Heart right ventricle (tissue), 16 donors: ENCODE measurements at regions not wholly inside any gene's neighbourhood (a gene's known extent, or its start where the extent isn't known, plus 50 kb on each side); places are given as distances from the start of the nearest gene placed in this dataset.

Experiments
- ATAC-seq, 8 donors: fragments of 200-7000 bp; cut with Tn5 transposase; one replicate each; pipeline ENCODE4 v1.9.1; 2020; ENCODE audit warnings: mild to moderate bottlenecking in 8 of 8, moderate library complexity in 8 of 8, moderate number of reproducible peaks in 1 of 8
- DNase-seq, 2 donors: peaks; one replicate each; pipeline ENCODE4 v3.0.0-alpha.2; 2020
- H3K27ac ChIP-seq, 10 donors: fragments of 200-600 bp; sonication (generic) in 2 of 10; one replicate each; pipeline versions ENCODE4 v1.5.0 to v1.8.0; 2020 to 2022; ENCODE audit warnings: mild to moderate bottlenecking in 3 of 10
- H3K27me3 ChIP-seq, 7 donors: fragments of 200-600 bp; one replicate each; pipeline ENCODE4 v1.8.0; 2021 to 2022; ENCODE audit warnings: mild to moderate bottlenecking in 2 of 7
- H3K36me3 ChIP-seq, 9 donors: fragments of 200-600 bp; sonication (generic) in 1 of 9; one replicate each; pipeline versions ENCODE4 v1.5.0 to v1.8.0; 2020 to 2022; ENCODE audit warnings: mild to moderate bottlenecking in 2 of 9
- H3K4me1 ChIP-seq, 9 donors: fragments of 200-600 bp; sonication (generic) in 1 of 9; one replicate each; pipeline versions ENCODE4 v1.5.0 to v1.8.0; 2020 to 2022; ENCODE audit warnings: mild to moderate bottlenecking in 4 of 9
- H3K4me3 ChIP-seq, 10 donors: fragments of 200-600 bp; sonication (generic) in 2 of 10; one replicate each; pipeline versions ENCODE4 v1.5.0 to v1.8.0; 2020 to 2022; ENCODE audit warnings: mild to moderate bottlenecking in 7 of 10, moderate library complexity in 2 of 10
- H3K9me3 ChIP-seq, 11 donors: fragments of 200-600 bp in 10 of 11; sonication (generic) in 2 of 11; one replicate each; pipeline versions ENCODE4 v1.5.0 to v1.8.0; 2013 to 2022; ENCODE audit warnings: mild to moderate bottlenecking in 2 of 11, control low read depth in 1 of 11, moderate library complexity in 1 of 11
- WGBS, 2 donors: extraction: QIAGEN DNeasy Blood & Tissue Kit; methylation state at CpG; one replicate each; pipeline ENCODE4 v1.1.7; 2013; ENCODE audit warnings: inconsistent platforms in 1 of 2; 5-methylcytosine and 5-hydroxymethylcytosine counted together
- intact Hi-C, 10 donors: fragments of 100-400 bp; cut with DNase I; formaldehyde crosslinking; loops; one replicate each; pipeline versions ENCODE4 v1.11.1 to v1.14.2; 2022
- TF ChIP-seq, protein P1 (sequence below), 9 donors: fragments of 200-600 bp; sonication (generic) in 2 of 9; IDR thresholded peaks; one replicate each; pipeline versions ENCODE4 v1.5.0 to v1.8.0; 2021 to 2022; ENCODE audit warnings: antibody characterized with exemption in 9 of 9, mild to moderate bottlenecking in 5 of 9, moderate library complexity in 1 of 9
- donor health status: Arrhythmogenic right ventricular cardiomyopathy.
- donor health status: ischemic (EF 13 %, LVEDD 7.1; RV severe dilation, severe dysfunction).
- donor health status: healthy with polysubstance abuse.
- donor health status: DM: no; HTN: yes; CAD: no.
- donor health status: DM: no; HTN: no; CAD: no.
- donor health status: ischemic (EF 25% LVEDD 6.9; RV normal size, moderate dysfunction).
- donor health status: ischemic (EF 25% LVEDD 5.7; RV mildly dilated, moderate dysfunction).
- donor health status: healthy.
- donor health status: DM: yes; HTN: yes; CAD: no.
- donor health status: Ischemic cardiomyopathy.
- donor health status: ischemic (EF 35%, LVEDD 5.7; RV mildly dilated, moderate dysfunction).
- donor health status: nonischemic (EF 11% LVEDD 7.7; RV severe dilation, severe dysfunction).
- donor health status: DM: yes; HTN: yes; CAD: no.
- donor health status: PGD.
- donor health status: ischemic (EF 29% LVEDD 5.4; RV normal size, mild dysfunction).
- donor health status: nonischemic (EF 23%, LVEDD 6.1; RV moderate dilation, normal function).

DNA sequence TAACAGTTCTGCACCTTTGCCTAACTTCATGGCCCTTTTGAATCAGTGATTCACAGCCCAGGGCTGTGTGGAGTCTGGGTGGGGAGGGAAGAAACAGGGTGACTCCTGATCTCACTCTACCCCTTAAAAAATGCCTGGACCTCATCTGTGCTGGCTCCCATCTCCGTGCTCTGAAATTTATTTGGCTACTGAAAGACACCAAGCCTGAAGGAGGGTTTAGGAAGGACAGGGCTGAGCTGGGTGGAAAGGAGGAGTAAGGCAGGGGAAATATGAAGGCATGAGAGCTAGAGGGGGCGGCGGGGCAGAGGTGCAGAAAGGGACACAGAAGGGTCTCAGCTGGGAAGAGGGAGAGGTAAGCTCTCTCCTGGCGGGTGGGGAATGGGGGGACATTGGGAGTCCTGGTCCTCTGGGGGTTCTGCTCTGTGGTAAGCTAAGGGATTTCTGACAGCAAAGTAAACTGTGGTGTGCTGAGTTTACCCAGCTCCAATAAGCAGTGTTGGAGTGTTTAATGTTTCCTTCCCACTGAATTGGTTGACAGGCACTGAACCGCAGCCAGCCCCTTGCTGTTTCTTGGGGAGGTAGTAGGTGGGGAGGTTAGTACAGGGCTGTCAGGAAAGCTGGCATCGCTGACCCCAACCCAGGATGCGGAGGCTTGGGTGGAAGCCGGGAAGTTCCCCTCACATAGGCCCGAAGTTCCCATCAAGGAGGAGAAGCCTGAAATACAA is 71.1 kb downstream of the RPUSD4 start:
- Histone ChIP-seq H3K27ac (peak overlapping the region in 2 of 10 donors; percentile 10 to 20), H3K27me3 (peaks cover 0 to 10% (median 0%) of the 10 kb centered on the region in 7 donors), H3K4me3 (no peak overlapping the region), H3K4me1 (peaks cover 5 to 59% (median 39%) of the 10 kb centered on the region in 9 donors), H3K36me3 (no peaks in the 10 kb centered on the region), H3K9me3 (no peaks in the 10 kb centered on the region)
- TF ChIP-seq, protein P1, sequence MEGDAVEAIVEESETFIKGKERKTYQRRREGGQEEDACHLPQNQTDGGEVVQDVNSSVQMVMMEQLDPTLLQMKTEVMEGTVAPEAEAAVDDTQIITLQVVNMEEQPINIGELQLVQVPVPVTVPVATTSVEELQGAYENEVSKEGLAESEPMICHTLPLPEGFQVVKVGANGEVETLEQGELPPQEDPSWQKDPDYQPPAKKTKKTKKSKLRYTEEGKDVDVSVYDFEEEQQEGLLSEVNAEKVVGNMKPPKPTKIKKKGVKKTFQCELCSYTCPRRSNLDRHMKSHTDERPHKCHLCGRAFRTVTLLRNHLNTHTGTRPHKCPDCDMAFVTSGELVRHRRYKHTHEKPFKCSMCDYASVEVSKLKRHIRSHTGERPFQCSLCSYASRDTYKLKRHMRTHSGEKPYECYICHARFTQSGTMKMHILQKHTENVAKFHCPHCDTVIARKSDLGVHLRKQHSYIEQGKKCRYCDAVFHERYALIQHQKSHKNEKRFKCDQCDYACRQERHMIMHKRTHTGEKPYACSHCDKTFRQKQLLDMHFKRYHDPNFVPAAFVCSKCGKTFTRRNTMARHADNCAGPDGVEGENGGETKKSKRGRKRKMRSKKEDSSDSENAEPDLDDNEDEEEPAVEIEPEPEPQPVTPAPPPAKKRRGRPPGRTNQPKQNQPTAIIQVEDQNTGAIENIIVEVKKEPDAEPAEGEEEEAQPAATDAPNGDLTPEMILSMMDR (IDR thresholded peaks at IDR 0.05) = no peak
- 46 to 54% methylated on average over 9 of the region's 9 CpGs for WGBS, 2 donors
- intact Hi-C loops = no loop called here
- DNase-seq (no peak), ATAC-seq (peak in 6 of 8 donors; percentile 11 to 45 (median 33))

DNA sequence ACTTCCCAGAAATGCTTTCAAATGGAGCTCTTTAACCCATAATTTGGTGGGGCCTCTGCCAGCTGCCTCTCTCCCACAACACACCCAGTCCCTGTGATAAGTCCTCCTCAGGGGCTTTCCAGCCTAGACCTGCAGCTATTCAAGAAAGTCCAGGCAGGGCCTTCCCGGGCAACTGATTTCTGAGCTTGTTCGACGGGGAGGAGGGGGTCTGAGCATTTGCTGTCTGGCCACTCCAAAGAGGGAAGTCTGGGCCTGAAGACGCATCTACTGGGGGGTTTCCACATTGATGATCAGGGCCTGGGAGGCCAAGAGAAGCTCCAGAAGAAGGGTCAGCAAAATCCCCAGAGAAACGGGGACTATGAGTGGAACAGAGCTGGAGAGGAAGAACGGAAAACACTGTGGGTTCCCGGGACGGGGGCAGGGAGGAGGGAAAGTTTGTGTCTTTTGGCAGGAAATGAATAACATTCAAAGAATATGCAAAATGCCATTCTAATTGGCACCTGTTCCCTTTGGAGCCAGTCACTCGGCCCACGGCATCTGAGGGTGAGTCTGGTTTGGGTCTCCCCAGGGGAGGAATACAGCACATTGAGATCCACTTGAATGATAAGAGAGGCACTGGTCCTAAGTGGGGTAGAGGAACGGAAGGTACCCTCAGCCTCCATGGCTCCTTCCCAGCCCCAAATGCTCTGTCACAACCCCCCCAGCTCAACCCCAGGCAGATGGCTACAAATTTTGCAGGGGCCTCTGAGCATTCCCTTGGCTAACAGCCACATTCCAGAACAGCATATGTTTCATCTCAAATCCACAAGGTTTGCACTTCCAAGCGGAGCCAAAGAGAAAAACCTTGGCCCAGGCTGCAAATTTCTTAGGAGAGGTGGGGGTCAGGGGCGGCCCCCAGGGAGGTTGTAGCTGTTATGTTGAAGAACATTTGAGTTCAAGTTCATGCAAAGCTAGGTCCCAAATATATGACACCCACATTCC is 72.0 kb downstream of the RPUSD4 start:
- Histone ChIP-seq H3K4me1 (peaks cover 5 to 66% (median 40%) of the 10 kb centered on the region in 9 donors), H3K27ac (peak overlapping the region in 5 of 10 donors; percentile 10 to 53 (median 22)), H3K36me3 (no peaks in the 10 kb centered on the region), H3K9me3 (no peaks in the 10 kb centered on the region), H3K4me3 (no peak overlapping the region), H3K27me3 (peaks cover 0 to 10% (median 0%) of the 10 kb centered on the region in 7 donors)
- ATAC-seq (peak in 7 of 8 donors; percentile 26 to 53 (median 42)), DNase-seq (peak; percentile 35 to 51)
- WGBS, 2 donors = 36% methylated on average over 13 of the region's 13 CpGs
- intact Hi-C loops = no loop called here
- TF ChIP-seq, protein P1 (IDR thresholded peaks at IDR 0.05) = no peak

DNA sequence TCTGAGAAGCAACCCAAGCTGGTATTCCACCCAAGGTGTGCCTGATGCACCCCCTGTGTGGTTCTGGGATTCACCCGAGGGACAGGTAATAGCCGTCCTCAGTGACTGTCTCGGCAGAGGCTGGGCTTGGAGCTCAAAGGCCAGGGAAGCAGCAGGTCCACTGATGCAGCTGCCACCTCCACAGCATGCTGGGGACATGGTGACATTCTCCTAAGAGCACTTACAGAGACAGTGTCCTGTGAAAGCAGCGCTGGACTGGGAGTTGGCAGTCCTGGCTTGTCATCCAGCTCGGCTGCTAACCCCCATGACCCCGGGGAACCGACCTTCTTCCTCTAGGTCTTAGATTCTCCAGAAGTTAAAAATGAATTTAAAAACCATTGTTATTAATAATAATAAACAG is 72.8 kb downstream of the RPUSD4 start:
- DNase-seq (no peak), ATAC-seq (peak in 3 of 8 donors; percentile 23 to 45 (median 27))
- TF ChIP-seq, protein P1 (IDR thresholded peaks at IDR 0.05) = no peak
- H3K4me3 ChIP-seq = no peak overlapping the region
- H3K9me3 ChIP-seq = no peaks in the 10 kb centered on the region
- peaks cover 5 to 66% (median 40%) of the 10 kb centered on the region in 9 donors for H3K4me1 ChIP-seq
- H3K27ac ChIP-seq = peak overlapping the region in 3 of 10 donors; percentile 17 to 53 (median 32)
- peaks cover 0 to 10% (median 0%) of the 10 kb centered on the region in 7 donors for H3K27me3 ChIP-seq
- H3K36me3 ChIP-seq = no peaks in the 10 kb centered on the region
- intact Hi-C loops = loop anchor here in 1 of 10 donors (1.0 kb wide), 1 partner anchor 23 kb away; no protein-coding TSS in a partner anchor
- WGBS, 2 donors = 59 to 65% methylated on average over 7 of the region's 7 CpGs

DNA sequence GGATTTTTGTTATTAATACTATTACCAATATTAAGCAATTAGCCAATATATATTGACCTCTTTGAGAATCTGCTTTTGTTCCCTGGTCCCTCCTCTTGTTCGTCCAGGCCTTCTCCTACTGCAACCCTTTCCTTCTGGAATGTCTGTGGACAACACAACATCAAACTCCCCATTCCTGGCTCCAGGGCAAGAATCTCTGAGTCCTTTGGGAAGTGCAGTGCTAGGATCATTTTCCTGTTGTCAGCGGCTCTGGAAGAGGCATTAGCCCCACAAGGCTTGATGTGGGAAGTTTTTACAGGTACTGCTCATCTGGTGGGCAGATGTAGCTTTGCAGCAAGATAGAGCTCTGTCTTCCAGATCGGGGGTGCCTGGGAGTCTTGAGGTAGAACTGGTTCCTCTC is 74.3 kb downstream of the RPUSD4 start:
- H3K9me3 ChIP-seq = no peaks in the 10 kb centered on the region
- intact Hi-C loops = no loop called here
- DNase-seq = no peak
- 52 to 64% methylated on average over 3 of the region's 3 CpGs for WGBS, 2 donors
- TF ChIP-seq, protein P1 (IDR thresholded peaks at IDR 0.05) = no peak
- peaks cover 5 to 71% (median 43%) of the 10 kb centered on the region in 9 donors for H3K4me1 ChIP-seq
- peaks cover 0 to 10% (median 0%) of the 10 kb centered on the region in 7 donors for H3K27me3 ChIP-seq
- H3K36me3 ChIP-seq = no peaks in the 10 kb centered on the region
- no peak overlapping the region for H3K27ac ChIP-seq
- no peak overlapping the region for H3K4me3 ChIP-seq
- ATAC-seq = no peak
